CD14-positive monocyte (primary cell): ENCODE measurements at regions not wholly inside any gene's neighbourhood (a gene's known extent, or its start where the extent isn't known, plus 50 kb on each side); places are given as distances from the start of the nearest gene placed in this dataset.
A peak's percentile ranks its signal among the peaks of the same experiment; 100 is the strongest.

ENCODE experiments used
- DNase-seq, 3 donors: peaks; one replicate each; pipeline ENCODE4 v3.0.0-alpha.2; 2011 to 2022
- H2AFZ ChIP-seq: 2 replicates; pipeline ENCODE4 v1.6.0; 2012; ENCODE audit warnings: mild to moderate bottlenecking, low read depth, low read length, inconsistent platforms; ENCODE audit not compliant: insufficient read depth, poor library complexity, severe bottlenecking
- H3K27ac ChIP-seq, 2 donors: 1 replicate in 1 of 2; 2 replicates in 1 of 2; pipeline ENCODE4 v1.5.1; 2012 to 2013; ENCODE audit warnings: low read length in 2 of 2, control low read depth in 1 of 2, inconsistent platforms in 1 of 2, low read depth in 1 of 2, mild to moderate bottlenecking in 1 of 2
- H3K27me3 ChIP-seq, 2 donors: one replicate each; pipeline versions ENCODE4 v1.6.0 to v1.6.1; 2011 to 2013; ENCODE audit warnings: low read length in 2 of 2; ENCODE audit not compliant: control insufficient read depth in 2 of 2, insufficient read depth in 2 of 2
- H3K36me3 ChIP-seq, 2 donors: replicated peaks in 1 of 2; 1 replicate in 1 of 2; 2 replicates in 1 of 2; pipeline versions ENCODE4 v1.5.1 to v1.6.1; 2012 to 2013; ENCODE audit warnings: low read length in 2 of 2, control low read depth in 1 of 2, inconsistent platforms in 1 of 2, mild to moderate bottlenecking in 1 of 2; ENCODE audit not compliant: insufficient read depth in 2 of 2, control insufficient read depth in 1 of 2
- H3K4me1 ChIP-seq, 2 donors: 1 replicate in 1 of 2; 2 replicates in 1 of 2; pipeline versions ENCODE4 v1.5.1 to v1.6.1; 2012 to 2013; ENCODE audit warnings: low read length in 2 of 2, control low read depth in 1 of 2, inconsistent platforms in 1 of 2, mild to moderate bottlenecking in 1 of 2, moderate library complexity in 1 of 2; ENCODE audit not compliant: insufficient read depth in 2 of 2, control insufficient read depth in 1 of 2
- H3K4me2 ChIP-seq: replicated peaks from 2 replicates; pipeline ENCODE3; 2012; ENCODE audit warnings: low read length, moderate library complexity, mild to moderate bottlenecking; ENCODE audit not compliant: poor library complexity, severe bottlenecking; ENCODE audit errors: extremely low read depth
- H3K4me3 ChIP-seq, 3 experiments: fragments of 200-600 bp in 1 of 3; sonication (generic) in 1 of 3; replicated peaks in 1 of 3; 1 replicate in 2 of 3; 2 replicates in 1 of 3; pipeline ENCODE4 v1.5.1; 2011 to 2013; ENCODE audit warnings: low read length in 3 of 3, mild to moderate bottlenecking in 3 of 3, control low read depth in 2 of 3, low read depth in 2 of 3, inconsistent platforms in 1 of 3, moderate library complexity in 1 of 3
- H3K79me2 ChIP-seq: 2 replicates; pipeline ENCODE4 v1.6.0; 2012; ENCODE audit warnings: mild to moderate bottlenecking, control low read depth, inconsistent platforms, low read length, moderate library complexity; ENCODE audit not compliant: insufficient read depth
- H3K9ac ChIP-seq: 2 replicates; pipeline ENCODE4 v1.6.0; 2017; ENCODE audit warnings: low read length, mild to moderate bottlenecking; ENCODE audit not compliant: insufficient read depth, poor library complexity, severe bottlenecking
- H3K9me3 ChIP-seq, 2 donors: replicated peaks in 1 of 2; 1 replicate in 1 of 2; 2 replicates in 1 of 2; pipeline versions ENCODE4 v1.5.1 to v1.6.1; 2012 to 2013; ENCODE audit warnings: low read length in 2 of 2, control low read depth in 1 of 2; ENCODE audit not compliant: control insufficient read depth in 1 of 2, insufficient read depth in 1 of 2
- H4K20me1 ChIP-seq: 2 replicates; pipeline ENCODE4 v1.6.0; 2012; ENCODE audit warnings: mild to moderate bottlenecking, low read length, control low read depth, moderate library complexity; ENCODE audit not compliant: insufficient read depth
- H3K27ac Mint-ChIP-seq, 7 donors: one replicate each; pipeline ENCODE4 v1.8.0; 2020; ENCODE audit warnings: mild to moderate bottlenecking in 7 of 7, mixed read lengths in 7 of 7, moderate library complexity in 6 of 7, inconsistent platforms in 2 of 7
- H3K27me3 Mint-ChIP-seq, 3 donors: one replicate each; pipeline ENCODE4 v1.8.0; 2021 to 2022; ENCODE audit warnings: low read depth in 3 of 3, mild to moderate bottlenecking in 3 of 3, mixed read lengths in 3 of 3, moderate library complexity in 3 of 3, inconsistent platforms in 1 of 3
- H3K36me3 Mint-ChIP-seq, 2 donors: one replicate each; pipeline ENCODE4 v1.8.0; 2020; ENCODE audit warnings: mixed read lengths in 2 of 2, inconsistent platforms in 1 of 2, mild to moderate bottlenecking in 1 of 2
- H3K4me1 Mint-ChIP-seq: one replicate; pipeline ENCODE4 v1.8.0; 2020; ENCODE audit warnings: mild to moderate bottlenecking, mixed read lengths
- H3K4me3 Mint-ChIP-seq, 2 donors: one replicate each; pipeline ENCODE4 v1.8.0; 2020; ENCODE audit warnings: mild to moderate bottlenecking in 2 of 2, mixed read lengths in 2 of 2, moderate library complexity in 1 of 2
- H3K9me3 Mint-ChIP-seq, 7 donors: one replicate each; pipeline ENCODE4 v1.8.0; 2020 to 2022; ENCODE audit warnings: mixed read lengths in 7 of 7, mild to moderate bottlenecking in 6 of 7, moderate library complexity in 6 of 7, inconsistent platforms in 2 of 7
- WGBS: methylation state at CpG from one replicate; pipeline ENCODE4 v1.1.5; 2013; ENCODE audit warnings: missing lambda C conversion rate; ENCODE audit not compliant: insufficient coverage; 5-methylcytosine and 5-hydroxymethylcytosine counted together
- intact Hi-C, 2 donors: fragments of 100-400 bp; cut with micrococcal nuclease; formaldehyde crosslinking; loops; one replicate each; pipeline versions ENCODE4 v1.15.0 to v1.15.1; 2023
- TF ChIP-seq, protein P1 (sequence below): fragments of 200-600 bp; IDR thresholded peaks from one replicate; pipeline ENCODE4 v1.8.0; 2022; ENCODE audit warnings: antibody characterized with exemption, mild to moderate bottlenecking

- Mint-ChIP-seq H3K4me3 (no peak overlapping the region), H3K27me3 (peaks cover 10 to 12% (median 10%) of the 10 kb centered on the region in 3 donors), H3K27ac (no peak overlapping the region), H3K9me3 (no peaks in the 10 kb centered on the region), H3K36me3 (no peaks in the 10 kb centered on the region), H3K4me1 (no peaks in the 10 kb centered on the region)
- Histone ChIP-seq H3K4me3 (no peak overlapping the region), H3K4me2 (no peak overlapping the region), H3K27ac (no peak overlapping the region), H3K4me1 (no peaks in the 10 kb centered on the region), H4K20me1 (no peaks in the 10 kb centered on the region), H3K9ac (no peak overlapping the region), H3K79me2 (no peaks in the 10 kb centered on the region), H2AFZ (no peak overlapping the region), H3K36me3 (no peaks in the 10 kb centered on the region), H3K9me3 (no peaks in the 10 kb centered on the region), H3K27me3 (peaks cover 0 to 2% of the 10 kb centered on the region in 2 donors)
- TF ChIP-seq, protein P1, sequence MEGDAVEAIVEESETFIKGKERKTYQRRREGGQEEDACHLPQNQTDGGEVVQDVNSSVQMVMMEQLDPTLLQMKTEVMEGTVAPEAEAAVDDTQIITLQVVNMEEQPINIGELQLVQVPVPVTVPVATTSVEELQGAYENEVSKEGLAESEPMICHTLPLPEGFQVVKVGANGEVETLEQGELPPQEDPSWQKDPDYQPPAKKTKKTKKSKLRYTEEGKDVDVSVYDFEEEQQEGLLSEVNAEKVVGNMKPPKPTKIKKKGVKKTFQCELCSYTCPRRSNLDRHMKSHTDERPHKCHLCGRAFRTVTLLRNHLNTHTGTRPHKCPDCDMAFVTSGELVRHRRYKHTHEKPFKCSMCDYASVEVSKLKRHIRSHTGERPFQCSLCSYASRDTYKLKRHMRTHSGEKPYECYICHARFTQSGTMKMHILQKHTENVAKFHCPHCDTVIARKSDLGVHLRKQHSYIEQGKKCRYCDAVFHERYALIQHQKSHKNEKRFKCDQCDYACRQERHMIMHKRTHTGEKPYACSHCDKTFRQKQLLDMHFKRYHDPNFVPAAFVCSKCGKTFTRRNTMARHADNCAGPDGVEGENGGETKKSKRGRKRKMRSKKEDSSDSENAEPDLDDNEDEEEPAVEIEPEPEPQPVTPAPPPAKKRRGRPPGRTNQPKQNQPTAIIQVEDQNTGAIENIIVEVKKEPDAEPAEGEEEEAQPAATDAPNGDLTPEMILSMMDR = no peak
- 73% methylated on average over 4 of the region's 6 CpGs for WGBS
- intact Hi-C loops = no loop called here
- DNase-seq = no peak
Measured at GRCh38 chr1:36696261-36696940, 213.7 kb upstream of the CSF3R start.

DNA sequence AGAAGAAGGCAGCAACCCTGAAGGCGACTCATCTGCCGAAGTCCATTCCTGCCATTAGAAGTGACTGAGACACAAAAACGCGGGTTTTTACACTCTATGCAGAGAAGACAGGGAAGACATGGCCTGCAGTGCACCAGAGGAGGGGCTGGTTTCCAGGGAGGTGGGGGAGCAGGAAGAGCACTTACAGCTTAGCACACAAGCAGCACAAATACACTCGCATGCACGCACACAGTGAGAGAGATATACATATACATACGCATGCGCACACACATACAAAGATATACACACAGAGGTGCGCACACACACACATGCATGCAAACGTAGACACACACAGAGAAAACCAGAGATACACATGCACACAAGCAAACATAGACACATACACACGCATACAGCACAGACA lies 210.9 kb upstream of the CSF3R start:
- H4K20me1 ChIP-seq = no peaks in the 10 kb centered on the region
- no peak overlapping the region for H3K4me2 ChIP-seq
- no peak overlapping the region for H3K27ac ChIP-seq
- H3K27ac Mint-ChIP-seq = no peak overlapping the region
- no peaks in the 10 kb centered on the region for H3K4me1 Mint-ChIP-seq
- H3K9me3 Mint-ChIP-seq = no peaks in the 10 kb centered on the region
- H3K27me3 ChIP-seq = peaks cover 0 to 2% of the 10 kb centered on the region in 2 donors
- H3K79me2 ChIP-seq = no peaks in the 10 kb centered on the region
- H3K9me3 ChIP-seq = no peaks in the 10 kb centered on the region
- peak overlapping the region in 1 of 2 donors; percentile 32 for H3K4me3 Mint-ChIP-seq
- H3K36me3 Mint-ChIP-seq = no peaks in the 10 kb centered on the region
- peaks cover 7 to 10% (median 8%) of the 10 kb centered on the region in 3 donors for H3K27me3 Mint-ChIP-seq
- H2AFZ ChIP-seq = no peak overlapping the region
- TF ChIP-seq, protein P1 = no peak
- intact Hi-C loops = no loop called here
- no peak overlapping the region for H3K4me3 ChIP-seq
- no peaks in the 10 kb centered on the region for H3K36me3 ChIP-seq
- WGBS = 94% methylated on average over 9 of the region's 11 CpGs
- no peak for DNase-seq
- no peak overlapping the region for H3K9ac ChIP-seq
- H3K4me1 ChIP-seq = no peaks in the 10 kb centered on the region
